GM04503 (cell line): ENCODE measurements at regions not wholly inside any gene's neighbourhood (a gene's known extent, or its start where the extent isn't known, plus 50 kb on each side); places are given as distances from the start of the nearest gene placed in this dataset.

Source experiments
- DNase-seq: peaks from one replicate; pipeline ENCODE4 v3.0.0-alpha.2; 2012; ENCODE audit warnings: low read depth

DNA sequence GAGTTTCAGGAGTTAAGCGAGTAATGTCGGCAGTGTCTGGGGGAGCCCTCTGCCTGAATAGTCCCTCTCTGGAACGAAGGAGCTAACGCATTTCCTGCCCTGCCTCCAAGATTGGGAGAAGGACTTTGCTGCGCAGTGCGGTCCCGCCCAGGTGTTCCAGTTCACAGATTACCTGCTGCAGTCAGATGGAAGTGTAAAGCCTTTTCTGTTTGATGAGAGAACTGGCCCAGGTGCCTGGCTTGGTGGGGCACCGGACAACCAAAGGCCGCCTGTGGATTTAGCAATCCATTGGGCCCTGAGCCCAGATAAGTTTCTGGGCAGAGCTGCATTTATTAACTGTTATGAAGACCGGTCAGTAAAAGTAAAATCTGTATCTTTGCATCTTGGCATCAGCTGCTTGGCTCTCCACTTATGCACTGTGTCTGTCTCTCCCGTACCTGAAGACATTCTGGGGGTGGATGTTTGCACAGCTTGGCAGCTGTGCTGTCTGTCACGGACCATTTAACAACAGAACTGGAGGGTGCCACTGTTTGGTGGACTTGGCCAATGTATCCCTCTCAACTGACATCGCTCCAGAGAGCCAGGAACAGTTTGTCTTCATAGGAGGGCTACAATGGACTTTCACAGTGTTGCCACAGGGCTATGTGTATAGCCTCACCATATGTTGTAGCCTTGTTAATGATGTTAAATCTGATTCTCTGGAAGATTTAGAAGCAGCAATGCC is 654.7 kb upstream of the ZWINT start:
- no peak for DNase-seq

GRCh38 chr10:57015187-57015586 is 654.1 kb upstream of the ZWINT start:
- DNase-seq = no peak

DNA sequence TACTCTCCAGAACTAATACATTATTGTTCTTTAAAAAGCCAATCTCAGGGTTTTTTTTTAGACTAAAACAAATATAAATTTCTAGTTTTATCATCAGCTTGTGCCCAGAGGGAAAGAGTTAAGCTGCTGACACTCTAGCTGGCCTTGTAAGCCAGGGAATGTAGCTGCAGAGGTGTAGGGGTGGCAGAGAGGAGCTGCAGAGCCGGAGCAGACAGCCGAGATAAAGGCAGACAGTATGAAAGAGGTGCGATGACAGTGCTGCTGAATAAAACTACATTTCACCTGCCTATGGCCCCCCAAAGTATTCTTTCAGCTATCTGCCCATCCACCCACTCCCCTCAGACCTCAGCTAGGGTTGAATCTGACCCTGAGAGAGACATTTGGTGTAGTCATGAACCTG is 653.7 kb upstream of the ZWINT start:
- DNase-seq = no peak

- DNase-seq = no peak
Measured at GRCh38 chr10:57008189-57008588, 647.1 kb upstream of the ZWINT start.

- no peak for DNase-seq
Measured at GRCh38 chr10:56991591-56992069, 630.6 kb upstream of the ZWINT start.

DNA sequence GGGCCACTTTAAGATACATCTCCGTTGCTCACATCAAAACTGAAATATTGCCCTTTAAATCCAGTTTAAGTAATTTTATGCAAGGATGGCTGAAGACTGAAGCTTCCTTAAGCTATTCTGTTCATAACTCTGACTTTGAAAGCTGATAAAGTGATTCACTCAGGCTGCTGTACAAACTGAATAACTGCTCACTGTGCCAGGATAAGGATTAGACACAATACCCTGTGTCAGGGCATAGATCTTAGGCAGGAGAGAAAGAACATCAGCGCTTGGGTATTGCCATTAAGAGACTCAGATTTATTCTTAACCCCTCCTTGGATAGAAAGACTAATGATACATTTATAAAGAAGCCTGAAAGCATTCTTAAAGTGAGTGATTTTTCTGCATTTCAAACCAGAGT is 614.5 kb upstream of the ZWINT start:
- no peak for DNase-seq

- no peak for DNase-seq
Measured at GRCh38 chr10:56973766-56974165, 612.7 kb upstream of the ZWINT start.

- no peak for DNase-seq
Measured at GRCh38 chr10:56943221-56943755, 582.2 kb upstream of the ZWINT start.

DNA sequence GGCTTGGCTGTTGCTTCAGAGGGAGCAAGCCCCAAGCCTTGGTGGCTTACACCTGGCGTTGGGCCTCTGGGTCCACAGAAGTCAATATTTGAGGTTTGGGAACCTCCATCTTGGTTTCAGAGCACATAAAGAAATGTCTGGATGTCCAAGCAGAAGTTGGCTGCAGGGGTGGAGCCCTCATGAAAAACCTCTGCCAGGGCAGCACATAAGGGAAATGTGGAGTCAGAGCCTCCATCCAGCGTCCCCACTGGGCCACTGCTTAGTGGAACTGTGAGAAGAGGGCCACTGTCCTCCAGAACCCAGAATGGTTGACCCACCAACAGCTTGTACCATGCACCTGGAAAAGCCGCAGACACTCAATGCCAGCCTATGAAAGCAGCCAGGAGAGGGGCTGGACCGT is 573.5 kb upstream of the ZWINT start:
- no peak for DNase-seq

DNA sequence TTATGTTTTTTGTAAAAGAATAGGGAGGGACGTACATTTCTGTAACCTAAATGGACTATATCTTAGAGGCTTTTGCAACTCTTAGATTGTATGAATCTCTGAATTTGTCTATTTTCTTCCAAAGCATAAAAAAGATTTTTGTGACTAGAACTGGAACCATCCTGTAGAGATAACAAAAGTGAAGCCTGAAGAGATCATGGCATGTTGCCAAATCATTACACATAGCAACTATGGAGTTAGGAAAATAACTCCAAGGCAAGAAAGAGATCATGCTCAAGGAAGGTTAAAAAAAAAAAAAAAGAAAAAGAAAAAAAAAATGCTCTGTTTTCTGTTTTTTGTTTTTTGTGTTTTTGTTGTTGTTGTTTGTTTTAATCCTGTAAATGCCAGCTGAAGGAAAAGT is 567.7 kb upstream of the ZWINT start:
- no peak for DNase-seq

- no peak for DNase-seq
Measured at GRCh38 chr10:56927701-56928100, 566.6 kb upstream of the ZWINT start.

- no peak for DNase-seq
Measured at GRCh38 chr10:56920601-56921261, 559.7 kb upstream of the ZWINT start.

GRCh38 chr10:56912043-56912442 is 551.0 kb upstream of the ZWINT start:
- no peak for DNase-seq

DNA sequence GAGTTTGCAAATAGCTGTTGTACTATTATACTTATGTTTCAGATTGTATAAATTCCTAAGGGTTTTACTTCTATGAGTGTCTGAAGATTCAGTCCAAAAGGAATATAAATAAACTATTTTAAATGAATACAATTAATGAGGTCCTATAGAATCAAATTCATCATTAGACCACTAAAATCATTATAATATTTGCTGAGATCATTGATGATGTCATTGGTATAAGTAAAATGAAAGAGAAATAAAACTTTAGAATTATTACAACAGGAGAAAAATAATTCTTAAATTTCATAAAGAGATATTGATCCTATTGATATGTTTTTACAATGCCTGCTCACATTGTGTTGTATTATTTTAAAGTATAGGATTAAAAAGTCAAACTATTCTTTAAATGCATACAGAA is 544.0 kb upstream of the ZWINT start:
- no peak for DNase-seq

DNA sequence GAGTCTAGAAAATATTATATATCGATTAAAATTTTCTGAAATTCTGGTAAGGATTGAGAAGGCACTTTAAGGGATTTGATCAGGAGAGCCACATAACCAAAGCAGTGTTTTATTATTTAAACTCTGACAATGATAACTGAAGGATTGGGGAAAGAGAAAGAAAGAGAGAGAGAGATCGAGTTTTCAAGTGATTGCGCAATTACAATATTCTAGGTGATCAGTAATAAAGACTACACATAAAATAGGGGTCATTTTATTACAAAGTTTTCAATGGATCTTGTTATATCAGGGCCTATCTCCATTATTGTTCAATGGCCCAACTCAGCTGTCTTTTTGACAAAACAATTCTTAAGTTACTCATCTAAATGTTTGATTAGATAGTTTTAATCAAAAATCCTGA is 541.5 kb upstream of the ZWINT start:
- DNase-seq = no peak

DNA sequence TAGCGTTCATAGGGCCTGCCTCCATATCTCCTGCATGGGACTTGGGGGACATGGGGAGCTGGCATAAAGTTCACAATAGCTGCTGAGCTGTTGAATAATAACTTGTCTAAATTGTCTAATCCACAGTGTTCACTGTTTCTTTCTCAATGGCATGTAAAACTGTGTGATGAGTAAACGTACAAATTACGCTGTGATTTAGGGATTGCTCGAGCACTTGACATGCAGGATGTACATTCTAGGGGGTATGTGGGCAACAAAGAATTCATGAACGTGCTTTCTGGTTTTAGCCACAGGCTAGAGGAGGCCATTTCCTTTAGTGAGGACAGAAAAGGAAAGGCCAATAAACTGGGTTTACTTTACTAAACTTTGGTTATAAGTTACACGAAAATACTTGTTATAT is 534.2 kb upstream of the ZWINT start:
- DNase-seq = no peak

- DNase-seq = no peak
Measured at GRCh38 chr10:56881218-56881617, 520.2 kb upstream of the ZWINT start.

GRCh38 chr10:56880606-56881005 is 519.5 kb upstream of the ZWINT start:
- DNase-seq = no peak

- no peak for DNase-seq
Measured at GRCh38 chr10:56874950-56875349, 513.9 kb upstream of the ZWINT start.

GRCh38 chr10:56871160-56871668 is 510.2 kb upstream of the ZWINT start:
- DNase-seq = no peak

GRCh38 chr10:56867236-56867635 is 506.2 kb upstream of the ZWINT start:
- no peak for DNase-seq

DNA sequence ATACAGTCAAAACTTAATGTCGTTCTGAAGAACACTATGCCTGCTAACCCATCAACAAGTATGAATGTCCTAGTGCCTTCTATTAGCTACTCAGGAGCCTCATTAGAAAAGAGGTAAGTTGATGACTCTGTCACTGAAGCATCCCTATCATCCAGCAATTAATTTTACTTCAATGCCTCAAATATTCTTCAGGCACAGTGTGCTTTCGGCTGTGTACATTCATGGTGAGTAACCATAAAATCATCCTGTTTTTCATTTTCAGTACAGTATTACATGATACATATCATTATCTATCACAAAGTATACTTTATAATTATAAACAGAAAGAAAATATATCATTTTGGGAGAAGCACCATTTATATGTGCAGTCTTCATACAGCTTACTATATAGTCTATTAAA is 495.5 kb upstream of the ZWINT start:
- DNase-seq = no peak

GRCh38 chr10:56844978-56845529 is 484.0 kb upstream of the ZWINT start:
- DNase-seq = no peak
